Right forelimb (tissue), 1 donor: ENCODE measurements at regions not wholly inside any gene's neighbourhood (a gene's known extent, or its start where the extent isn't known, plus 50 kb on each side); places are given as distances from the start of the nearest gene placed in this dataset.

ENCODE experiments used
- DNase-seq: peaks from one replicate; pipeline ENCODE4 v3.0.0-alpha.2; 2018

- no peak for DNase-seq
These were observed 1046.2 kb downstream of the NCAM2 start for GRCh38 chr21:22044431-22044830.

GRCh38 chr21:22046576-22046975, 1048.4 kb downstream of the NCAM2 start:
- DNase-seq = no peak

- DNase-seq = no peak
These were observed 1058.7 kb downstream of the NCAM2 start for GRCh38 chr21:22056904-22057303.

GRCh38 chr21:22062472-22063139, 1064.4 kb downstream of the NCAM2 start:
- DNase-seq = no peak

- no peak for DNase-seq
These were observed 1064.9 kb downstream of the NCAM2 start for GRCh38 chr21:22063140-22063539.

- DNase-seq = no peak
These were observed 1078.3 kb downstream of the NCAM2 start for GRCh38 chr21:22076471-22076870.

- no peak for DNase-seq
These were observed 1085.7 kb downstream of the NCAM2 start for GRCh38 chr21:22083899-22084298.

- DNase-seq = no peak
These were observed 1098.1 kb downstream of the NCAM2 start for GRCh38 chr21:22096314-22096713.

GRCh38 chr21:22106720-22107410, 1108.7 kb downstream of the NCAM2 start:
- DNase-seq = no peak

GRCh38 chr21:22115746-22116145, 1117.5 kb downstream of the NCAM2 start:
- DNase-seq = no peak

GRCh38 chr21:22120616-22121266, 1122.5 kb downstream of the NCAM2 start:
- DNase-seq = no peak

- no peak for DNase-seq
These were observed 1127.4 kb downstream of the NCAM2 start for GRCh38 chr21:22125581-22125980.

- no peak for DNase-seq
These were observed 1130.5 kb downstream of the NCAM2 start for GRCh38 chr21:22128671-22129070.

- DNase-seq = no peak
These were observed 1134.3 kb downstream of the NCAM2 start for GRCh38 chr21:22132358-22133071.

GRCh38 chr21:22136740-22137139, 1138.5 kb downstream of the NCAM2 start:
- DNase-seq = no peak

GRCh38 chr21:22138297-22139016, 1140.2 kb downstream of the NCAM2 start:
- DNase-seq = no peak

- DNase-seq = no peak
These were observed 1147.3 kb downstream of the NCAM2 start for GRCh38 chr21:22145545-22145944.

GRCh38 chr21:22154579-22155274, 1156.5 kb downstream of the NCAM2 start:
- no peak for DNase-seq

GRCh38 chr21:22164912-22165311, 1166.7 kb downstream of the NCAM2 start:
- DNase-seq = no peak

GRCh38 chr21:22174746-22175145, 1176.5 kb downstream of the NCAM2 start:
- DNase-seq = no peak

- no peak for DNase-seq
These were observed 1191.1 kb downstream of the NCAM2 start for GRCh38 chr21:22189278-22189677.

GRCh38 chr21:22191581-22191980, 1193.4 kb downstream of the NCAM2 start:
- DNase-seq = no peak
